ENCODE measurements at regions not wholly inside any gene's neighbourhood (a gene's known extent, or its start where the extent isn't known, plus 50 kb on each side); places are given as distances from the start of the nearest gene placed in this dataset.

GRCh38 chrX:20988118-20988517 is 386.1 kb upstream of the CNKSR2 start:
- no peak for TF ChIP-seq CTCF (IDR thresholded peaks at IDR 0.05; ENCODE audit: control insufficient read depth, extremely low read depth, insufficient read depth)
- no peak for DNase-seq (ENCODE audit: low read depth)
- H3K4me3 ChIP-seq (ENCODE audit: low read depth, low read length), result no peak overlapping the region

- no peak overlapping the region for H3K4me3 ChIP-seq (ENCODE audit: low read depth, low read length)
- DNase-seq (ENCODE audit: low read depth), result no peak
- no peak for TF ChIP-seq CTCF (IDR thresholded peaks at IDR 0.05; ENCODE audit: control insufficient read depth, extremely low read depth, insufficient read depth)
Observed at GRCh38 chrX:20980426-20980825, 393.8 kb upstream of the CNKSR2 start.

- no peak for DNase-seq (ENCODE audit: low read depth)
- TF ChIP-seq CTCF (IDR thresholded peaks at IDR 0.05; ENCODE audit: control insufficient read depth, extremely low read depth, insufficient read depth), result no peak
- H3K4me3 ChIP-seq (ENCODE audit: low read depth, low read length), result no peak overlapping the region
Observed at GRCh38 chrX:20974326-20974725, 399.9 kb upstream of the CNKSR2 start.

GRCh38 chrX:20973038-20973437 is 401.2 kb upstream of the CNKSR2 start:
- no peak for DNase-seq (ENCODE audit: low read depth)
- TF ChIP-seq CTCF (IDR thresholded peaks at IDR 0.05; ENCODE audit: control insufficient read depth, extremely low read depth, insufficient read depth), result no peak
- no peak overlapping the region for H3K4me3 ChIP-seq (ENCODE audit: low read depth, low read length)

GRCh38 chrX:20971250-20971649 is 403.0 kb upstream of the CNKSR2 start:
- no peak for DNase-seq (ENCODE audit: low read depth)
- TF ChIP-seq CTCF (IDR thresholded peaks at IDR 0.05; ENCODE audit: control insufficient read depth, extremely low read depth, insufficient read depth), result no peak
- H3K4me3 ChIP-seq (ENCODE audit: low read depth, low read length), result no peak overlapping the region

GRCh38 chrX:20969565-20969964 is 404.7 kb upstream of the CNKSR2 start:
- H3K4me3 ChIP-seq (ENCODE audit: low read depth, low read length), result no peak overlapping the region
- DNase-seq (ENCODE audit: low read depth), result no peak
- no peak for TF ChIP-seq CTCF (IDR thresholded peaks at IDR 0.05; ENCODE audit: control insufficient read depth, extremely low read depth, insufficient read depth)

- no peak overlapping the region for H3K4me3 ChIP-seq (ENCODE audit: low read depth, low read length)
- DNase-seq (ENCODE audit: low read depth), result no peak
- TF ChIP-seq CTCF (IDR thresholded peaks at IDR 0.05; ENCODE audit: control insufficient read depth, extremely low read depth, insufficient read depth), result no peak
Observed at GRCh38 chrX:20968996-20969395, 405.2 kb upstream of the CNKSR2 start.
